ENCODE measurements at regions not wholly inside any gene's neighbourhood (a gene's known extent, or its start where the extent isn't known, plus 50 kb on each side); places are given as distances from the start of the nearest gene placed in this dataset.

DNA sequence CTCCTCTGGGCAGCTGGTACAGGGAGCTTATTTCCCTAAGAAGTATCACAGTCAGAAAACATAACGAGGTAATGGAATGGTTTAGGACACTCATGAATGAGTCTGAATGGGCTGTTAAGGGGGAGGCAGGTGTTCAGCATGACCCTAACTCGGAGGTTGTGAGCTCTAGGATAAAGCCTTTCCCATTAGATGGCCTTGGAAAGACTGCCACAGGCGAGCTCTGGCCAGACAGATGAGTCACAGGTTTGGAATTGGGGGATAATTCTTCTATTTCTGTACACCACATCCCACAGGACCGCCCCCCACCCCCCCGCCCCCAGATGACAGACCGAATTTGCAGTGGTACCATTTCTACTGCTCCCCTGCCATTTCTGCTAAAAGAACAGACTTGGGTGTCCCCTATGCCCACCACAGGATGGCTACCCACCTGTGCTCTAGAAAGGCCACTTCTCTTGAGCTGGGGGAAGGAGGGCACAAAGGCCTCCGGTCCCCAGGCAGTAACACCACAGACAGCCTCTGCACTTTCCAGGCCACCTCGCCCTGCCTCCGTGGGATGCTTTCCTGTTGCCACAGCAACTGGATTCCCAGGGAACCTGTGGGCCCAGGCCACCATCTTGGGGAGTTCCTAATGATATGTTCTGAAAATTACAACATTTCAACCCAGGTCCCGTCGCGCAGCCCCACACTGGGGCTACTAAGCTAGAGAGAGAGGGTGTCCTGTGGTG is 76.7 kb downstream of the TRIM29 start:
- no peak for DNase-seq

DNA sequence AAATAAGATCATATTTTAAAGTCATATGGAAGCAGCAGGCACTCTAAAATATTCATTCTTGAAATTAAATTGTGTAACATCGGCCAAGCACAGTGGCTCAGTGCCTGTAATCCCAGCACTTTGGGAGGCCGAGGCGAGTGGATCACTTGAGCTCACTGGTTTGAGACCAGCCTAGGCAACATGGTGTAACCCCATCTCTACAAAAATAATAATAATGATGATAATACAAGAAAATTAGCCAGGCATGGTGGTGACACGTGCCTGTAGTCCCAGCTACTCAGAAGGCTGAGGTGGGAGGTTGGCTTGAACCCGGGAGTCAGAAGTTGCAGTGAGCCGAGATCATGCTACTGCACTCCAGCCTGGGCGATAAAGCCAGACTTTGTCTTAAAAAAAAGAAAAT is 77.4 kb downstream of the TRIM29 start:
- no peak for DNase-seq

DNA sequence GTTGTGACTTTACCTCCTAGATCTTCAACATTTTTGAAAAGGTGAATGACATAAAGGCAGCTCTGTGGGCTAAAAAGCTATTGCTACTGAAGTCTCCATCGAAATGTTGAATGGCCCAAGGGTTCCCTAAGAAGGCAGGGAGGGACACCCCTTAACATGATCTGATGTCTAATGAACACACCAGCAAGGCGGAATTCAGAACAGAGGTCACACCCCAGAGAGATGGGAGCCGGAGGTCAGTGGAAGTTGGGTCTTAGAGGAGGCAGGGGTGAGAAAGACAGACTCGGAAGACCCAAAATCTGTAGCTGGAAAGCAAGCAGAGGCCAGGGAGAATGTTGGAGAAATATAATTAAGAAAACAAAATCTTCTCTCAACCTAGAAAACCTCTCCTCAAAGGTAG is 79.0 kb downstream of the TRIM29 start:
- no peak for DNase-seq

DNA sequence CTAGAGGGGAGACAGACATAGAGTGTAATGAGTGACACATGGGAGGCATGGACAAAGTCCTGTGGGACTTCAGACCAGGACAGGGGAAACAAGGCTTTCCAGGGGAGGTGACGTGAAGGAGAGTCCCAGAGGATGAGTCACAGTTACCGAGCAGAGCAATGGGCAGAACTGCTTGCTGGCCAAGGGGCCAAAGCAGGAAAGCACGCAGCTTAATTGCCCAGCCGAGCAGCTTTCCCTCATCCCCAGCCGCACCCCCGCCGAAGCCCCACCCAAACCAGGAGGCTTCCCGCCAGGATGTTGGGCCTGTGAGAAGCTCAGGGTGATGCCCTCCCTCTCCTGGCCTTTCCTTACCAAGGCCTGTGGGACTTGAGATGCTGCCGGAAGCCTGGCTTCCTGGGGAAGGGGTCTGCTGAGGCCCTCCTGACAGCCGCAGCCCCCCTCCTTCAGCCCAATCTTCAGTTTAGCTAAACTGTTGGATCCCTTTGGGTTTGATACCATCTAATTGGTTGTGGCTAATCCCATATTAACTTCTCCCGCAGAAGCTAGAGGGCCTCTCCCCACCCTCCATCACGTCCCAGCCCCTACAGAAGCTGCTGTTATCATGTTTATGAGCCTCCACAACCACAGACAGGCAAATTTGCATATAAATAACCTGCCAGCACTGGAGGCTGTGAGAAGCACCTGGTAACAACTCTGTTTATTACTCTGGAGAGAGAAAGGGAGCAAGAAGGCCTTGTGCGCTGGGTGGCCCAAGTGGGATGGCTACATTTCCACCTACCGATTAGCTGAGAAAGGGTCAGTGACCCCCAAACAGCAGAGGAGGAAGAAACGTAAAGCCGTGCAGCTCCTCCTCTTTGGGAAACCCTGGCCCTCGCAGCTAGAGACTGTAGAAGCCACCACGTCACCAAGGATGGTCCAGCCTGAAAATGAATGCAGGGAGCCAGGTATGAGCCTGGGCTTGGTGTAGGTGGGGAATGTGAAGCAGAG is 80.0 kb downstream of the TRIM29 start:
- no peak for DNase-seq

- DNase-seq = no peak
Measured at GRCh38 chr11:120057028-120057330, 80.9 kb downstream of the TRIM29 start.

GRCh38 chr11:120056301-120057027 is 81.4 kb downstream of the TRIM29 start:
- DNase-seq = no peak

- no peak for DNase-seq
Measured at GRCh38 chr11:120055646-120056045, 82.3 kb downstream of the TRIM29 start.

GRCh38 chr11:120054753-120055045 is 83.2 kb downstream of the TRIM29 start:
- no peak for DNase-seq

DNA sequence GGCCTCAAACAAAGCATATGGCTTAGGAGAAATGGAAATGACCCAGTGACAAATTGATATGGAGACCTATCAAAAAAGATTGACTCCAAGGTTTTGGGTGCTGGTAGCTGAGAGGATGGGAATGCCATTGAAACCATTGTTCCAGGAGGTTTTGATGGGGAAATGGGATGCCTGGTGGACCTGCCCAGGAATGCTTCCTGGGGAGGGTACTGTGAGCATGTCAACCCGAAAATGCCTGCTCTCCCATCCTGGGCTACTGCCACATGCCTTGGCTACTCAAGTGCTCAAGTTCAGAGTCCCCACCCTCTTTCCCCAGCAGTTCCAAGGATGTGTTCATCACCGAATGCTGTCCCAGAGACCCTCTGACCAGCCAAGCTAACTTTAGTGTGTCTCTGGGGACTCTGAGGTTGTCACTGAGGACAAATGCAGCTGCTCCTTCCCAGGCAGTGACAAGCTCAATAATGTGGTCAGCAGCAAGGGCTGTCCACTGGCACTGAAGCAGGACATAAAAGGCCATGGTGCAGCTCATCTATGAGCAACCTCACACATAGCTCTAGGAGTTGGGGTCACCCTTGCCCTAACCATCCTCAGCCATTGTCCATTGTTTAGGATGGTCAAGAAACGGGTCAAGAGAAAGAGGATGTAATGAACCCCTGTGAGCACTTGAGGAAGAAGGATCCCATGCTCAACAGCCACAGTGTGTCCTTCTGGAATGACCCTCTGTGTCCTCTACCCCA is 83.7 kb downstream of the TRIM29 start:
- no peak for DNase-seq

DNA sequence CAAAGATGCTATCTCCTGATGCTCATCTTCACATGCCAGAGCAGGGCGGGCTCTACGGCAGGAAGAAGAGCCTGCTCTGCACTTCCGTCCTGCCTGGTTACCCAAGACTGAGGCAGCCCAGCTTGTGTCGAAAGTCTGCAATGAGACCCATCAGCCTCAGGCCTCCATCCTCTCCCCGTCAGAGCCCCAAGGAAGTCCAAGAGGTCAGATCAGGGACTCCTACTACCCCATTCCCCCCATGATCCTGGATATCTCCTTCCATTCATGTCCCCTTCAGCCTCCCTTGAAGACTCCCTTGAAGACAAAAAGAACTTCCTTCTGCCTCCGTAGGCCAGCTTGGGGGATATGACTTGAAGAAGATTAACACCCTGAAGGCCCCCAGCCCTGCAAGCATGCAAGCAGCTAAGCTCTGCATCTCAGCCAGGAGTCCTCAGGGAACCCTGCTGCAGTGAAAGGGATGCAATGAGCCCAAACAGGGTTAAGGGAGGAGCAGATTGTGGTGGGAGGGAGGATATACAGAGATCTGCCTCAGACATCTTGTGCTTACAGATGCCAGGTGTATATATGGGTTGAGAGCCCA is 85.6 kb downstream of the TRIM29 start:
- no peak for DNase-seq

- no peak for DNase-seq
Measured at GRCh38 chr11:120044011-120044675, 93.8 kb downstream of the TRIM29 start.

- DNase-seq = no peak
Measured at GRCh38 chr11:120043328-120043945, 94.5 kb downstream of the TRIM29 start.

DNA sequence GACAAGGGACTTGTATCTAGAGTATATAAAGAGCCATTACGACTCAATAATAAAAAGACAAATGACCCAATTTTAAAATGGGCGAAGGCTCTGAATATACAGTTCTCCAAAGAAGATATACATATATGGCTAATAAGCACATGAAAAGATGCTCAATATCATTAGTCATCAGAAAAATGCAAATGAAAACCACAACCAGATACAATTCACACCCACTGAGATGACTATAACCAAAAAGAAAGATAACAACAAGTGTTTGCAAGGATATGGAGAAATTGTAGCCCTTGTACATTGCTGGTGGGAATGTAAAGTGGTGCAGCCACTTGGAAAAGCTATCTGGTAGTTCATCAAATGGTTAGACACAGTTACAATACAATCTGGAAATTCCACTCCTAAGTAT is 96.3 kb downstream of the TRIM29 start:
- DNase-seq = no peak

DNA sequence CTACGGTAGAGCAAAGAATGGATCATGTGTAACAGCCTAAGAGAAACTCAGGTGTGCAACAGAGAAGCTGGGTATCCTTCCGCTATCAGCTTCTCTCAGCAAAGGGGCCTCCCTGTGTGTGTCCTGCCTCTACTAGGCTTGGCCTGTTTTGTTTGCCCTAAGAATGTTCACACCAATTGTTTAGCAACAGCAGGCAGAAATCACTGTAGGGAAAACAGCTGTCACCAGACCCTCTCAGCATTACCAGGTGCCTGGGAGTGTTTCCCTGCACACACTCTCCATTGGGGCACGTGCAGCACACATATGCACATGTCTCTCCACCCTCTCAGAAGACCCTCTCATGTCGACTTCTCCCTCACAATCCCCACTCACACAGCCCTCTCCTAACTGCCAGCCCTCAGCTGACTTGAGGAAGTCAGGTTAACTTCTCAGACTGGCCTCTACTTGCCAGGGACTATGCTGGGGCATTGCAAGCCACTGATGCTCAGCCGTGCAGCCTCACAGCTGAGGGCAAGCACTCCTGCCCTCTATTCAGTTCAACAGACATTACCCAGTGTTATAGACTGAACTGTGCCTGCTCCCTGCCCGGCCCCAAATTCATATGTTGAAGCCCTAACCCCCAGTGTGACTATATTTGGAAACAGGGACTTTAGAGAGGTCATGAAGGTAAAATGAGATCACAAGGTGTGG is 97.6 kb downstream of the TRIM29 start:
- DNase-seq = no peak

DNA sequence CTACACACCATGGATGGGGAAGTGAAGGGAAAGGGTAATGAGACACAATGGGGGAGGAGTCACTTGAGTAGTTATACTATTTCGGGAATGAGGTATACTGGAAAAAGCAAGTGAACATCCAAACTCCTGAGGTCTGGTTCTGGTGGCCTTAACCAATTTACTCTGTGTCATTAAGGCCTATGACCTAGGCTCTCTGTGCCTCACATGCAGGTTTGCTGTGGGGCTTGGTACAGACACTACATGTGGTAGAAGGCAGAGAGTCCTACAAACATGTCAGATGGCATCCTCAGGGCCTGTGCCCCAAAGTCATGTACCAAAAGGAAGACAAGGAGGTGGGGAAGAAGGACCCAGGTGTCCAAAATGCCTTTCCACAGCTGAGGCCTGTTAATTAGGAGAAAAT is 98.9 kb downstream of the TRIM29 start:
- DNase-seq = no peak

GRCh38 chr11:120037111-120037510 is 100.8 kb downstream of the TRIM29 start:
- DNase-seq = no peak

GRCh38 chr11:120035756-120036155 is 102.2 kb downstream of the TRIM29 start:
- DNase-seq = no peak

GRCh38 chr11:120034881-120035630 is 102.9 kb downstream of the TRIM29 start:
- DNase-seq = no peak

GRCh38 chr11:120034176-120034875 is 103.6 kb downstream of the TRIM29 start:
- no peak for DNase-seq

Measured in HCEC 1CT (cell line).